Testis (tissue), 2 donors: ENCODE measurements at regions not wholly inside any gene's neighbourhood (a gene's known extent, or its start where the extent isn't known, plus 50 kb on each side); places are given as distances from the start of the nearest gene placed in this dataset.

Experiments
- CTCF ChIP-seq, 3 experiments: fragments of 450-650 bp in 2 of 3; fragments of 200-600 bp in 1 of 3; sonication (generic) in 1 of 3; IDR thresholded peaks; one replicate each; pipeline ENCODE4 v1.5.1; 2016 to 2019; ENCODE audit warnings: antibody characterized with exemption in 3 of 3, mild to moderate bottlenecking in 2 of 3, moderate library complexity in 1 of 3
- POLR2A ChIP-seq: fragments of 450-650 bp; IDR thresholded peaks from one replicate; pipeline ENCODE4 v1.6.1; 2017; ENCODE audit warnings: antibody characterized with exemption, mild to moderate bottlenecking, moderate library complexity

- TF ChIP-seq POLR2A (no peak), CTCF (IDR thresholded peaks at IDR 0.05) (no peak)
Observed at GRCh38 chrX:1026263-1027015, 186.0 kb downstream of the CRLF2 start.
